GM23338 (cell line): ENCODE measurements at regions not wholly inside any gene's neighbourhood (a gene's known extent, or its start where the extent isn't known, plus 50 kb on each side); places are given as distances from the start of the nearest gene placed in this dataset.

Source experiments
- ATAC-seq: fragments of 200-7000 bp; cut with Tn5 transposase; 3 replicates; pipeline ENCODE4 v1.9.1; 2020
- DNase-seq: peaks from one replicate; pipeline ENCODE4 v3.0.0-alpha.2; 2015; ENCODE audit warnings: low spot score
- H2AFZ ChIP-seq: fragments of 200-600 bp; sonication (generic); 2 replicates; pipeline ENCODE4 v1.8.0; 2016; ENCODE audit warnings: antibody characterized with exemption, mild to moderate bottlenecking, moderate library complexity
- H3F3A ChIP-seq: fragments of 200-600 bp; sonication (generic); replicated peaks from 2 replicates; pipeline ENCODE4 v1.8.0; 2017; ENCODE audit warnings: antibody characterized with exemption, mixed run types, low read depth
- H3K27ac ChIP-seq: fragments of 200-600 bp; sonication (generic); 2 replicates; pipeline ENCODE4 v1.6.1; 2016; ENCODE audit warnings: low read depth
- H3K27me3 ChIP-seq: fragments of 200-600 bp; sonication (generic); 2 replicates; pipeline ENCODE4 v1.8.0; 2016; ENCODE audit warnings: mild to moderate bottlenecking, mixed run types, moderate library complexity; ENCODE audit not compliant: insufficient read depth
- H3K36me3 ChIP-seq: fragments of 200-600 bp; sonication (generic); 2 replicates; pipeline ENCODE4 v1.8.0; 2016; ENCODE audit warnings: mild to moderate bottlenecking; ENCODE audit not compliant: insufficient read depth
- H3K4me1 ChIP-seq: fragments of 200-600 bp; sonication (generic); 2 replicates; pipeline ENCODE4 v1.8.0; 2016; ENCODE audit warnings: mild to moderate bottlenecking, moderate library complexity; ENCODE audit not compliant: insufficient read depth
- H3K4me2 ChIP-seq: fragments of 200-600 bp; sonication (generic); 2 replicates; pipeline ENCODE4 v1.7.1; 2017; ENCODE audit warnings: mixed run types
- H3K4me3 ChIP-seq: fragments of 200-600 bp; sonication (generic); 2 replicates; pipeline ENCODE4 v1.6.1; 2016; ENCODE audit warnings: mixed run types
- H3K79me2 ChIP-seq: fragments of 200-600 bp; sonication (generic); replicated peaks from 2 replicates; pipeline ENCODE4 v1.8.0; 2017; ENCODE audit warnings: mild to moderate bottlenecking; ENCODE audit not compliant: insufficient read depth
- H3K9me2 ChIP-seq: fragments of 200-600 bp; sonication (generic); 2 replicates; pipeline ENCODE4 v1.8.0; 2017; ENCODE audit not compliant: insufficient read depth
- H4K20me1 ChIP-seq: fragments of 200-600 bp; sonication (generic); replicated peaks from 2 replicates; pipeline ENCODE4 v1.8.0; 2017; ENCODE audit warnings: mild to moderate bottlenecking; ENCODE audit not compliant: insufficient read depth
- H3K27ac Mint-ChIP-seq: 2 replicates; pipeline ENCODE4 v1.8.0; 2020; ENCODE audit warnings: inconsistent platforms, mild to moderate bottlenecking, moderate library complexity, mixed read lengths
- H3K27me3 Mint-ChIP-seq: 3 replicates; pipeline ENCODE4 v1.8.0; 2022; ENCODE audit warnings: low read depth, mild to moderate bottlenecking, moderate library complexity, mixed read lengths, inconsistent platforms; ENCODE audit not compliant: insufficient read depth, poor library complexity
- H3K36me3 Mint-ChIP-seq: 3 replicates; pipeline ENCODE4 v1.8.0; 2021; ENCODE audit warnings: low read depth, mild to moderate bottlenecking, inconsistent platforms, moderate library complexity, mixed read lengths
- H3K4me1 Mint-ChIP-seq: 3 replicates; pipeline ENCODE4 v1.8.0; 2020; ENCODE audit warnings: mild to moderate bottlenecking, inconsistent platforms, mixed read lengths
- H3K4me3 Mint-ChIP-seq: 3 replicates; pipeline ENCODE4 v1.8.0; 2021; ENCODE audit warnings: moderate library complexity, mild to moderate bottlenecking, inconsistent platforms, mixed read lengths
- H3K9me3 Mint-ChIP-seq: 3 replicates; pipeline ENCODE4 v1.8.0; 2020; ENCODE audit warnings: moderate library complexity, mild to moderate bottlenecking, inconsistent platforms, mixed read lengths
- CTCF ChIP-seq, 2 experiments: fragments of 200-600 bp in 1 of 2; sonication (generic) in 1 of 2; conservative IDR thresholded peaks; 2 replicates each; pipeline versions ENCODE4 v1.5.1 to v1.6.1; 2016 to 2017; ENCODE audit warnings: antibody characterized with exemption in 2 of 2, low read depth in 2 of 2, mild to moderate bottlenecking in 2 of 2, moderate library complexity in 1 of 2
- EZH2 ChIP-seq: fragments of 200-600 bp; sonication (generic); IDR thresholded peaks from one replicate; pipeline ENCODE4 v1.8.0; 2017; ENCODE audit warnings: antibody characterized with exemption, mild to moderate bottlenecking, low read depth; ENCODE audit not compliant: unreplicated experiment
- JUNB ChIP-seq: IDR thresholded peaks from one replicate; pipeline ENCODE4 v1.6.1; 2016; ENCODE audit warnings: antibody characterized with exemption; ENCODE audit not compliant: unreplicated experiment
- NANOG ChIP-seq: IDR thresholded peaks from 2 replicates; pipeline ENCODE4 v1.6.1; 2016; ENCODE audit warnings: antibody characterized with exemption, borderline replicate concordance
- POLR2AphosphoS5 ChIP-seq: IDR thresholded peaks from 2 replicates; pipeline ENCODE4 v1.6.1; 2016; ENCODE audit warnings: antibody characterized with exemption, low read depth
- REST ChIP-seq: IDR thresholded peaks from one replicate; pipeline ENCODE4 v1.6.1; 2018; ENCODE audit warnings: antibody characterized with exemption; ENCODE audit not compliant: unreplicated experiment
- STAT1 ChIP-seq: IDR thresholded peaks from one replicate; pipeline ENCODE4 v1.6.1; 2016; ENCODE audit warnings: antibody characterized with exemption; ENCODE audit not compliant: unreplicated experiment
- TF ChIP-seq, protein P1 (sequence below): IDR thresholded peaks from 2 replicates; pipeline ENCODE4 v1.6.1; 2016; ENCODE audit warnings: antibody characterized with exemption
- TF ChIP-seq, protein P2 (sequence below): fragments of 250-450 bp; sonication (Bioruptor Pico); IDR thresholded peaks from 2 replicates; pipeline ENCODE4 v1.5.0; 2020; ENCODE audit warnings: mild to moderate bottlenecking, moderate library complexity

GRCh38 chr20:62561948-62562347, 80.4 kb upstream of the SLCO4A1 start (continued):
- TF ChIP-seq, protein P1, sequence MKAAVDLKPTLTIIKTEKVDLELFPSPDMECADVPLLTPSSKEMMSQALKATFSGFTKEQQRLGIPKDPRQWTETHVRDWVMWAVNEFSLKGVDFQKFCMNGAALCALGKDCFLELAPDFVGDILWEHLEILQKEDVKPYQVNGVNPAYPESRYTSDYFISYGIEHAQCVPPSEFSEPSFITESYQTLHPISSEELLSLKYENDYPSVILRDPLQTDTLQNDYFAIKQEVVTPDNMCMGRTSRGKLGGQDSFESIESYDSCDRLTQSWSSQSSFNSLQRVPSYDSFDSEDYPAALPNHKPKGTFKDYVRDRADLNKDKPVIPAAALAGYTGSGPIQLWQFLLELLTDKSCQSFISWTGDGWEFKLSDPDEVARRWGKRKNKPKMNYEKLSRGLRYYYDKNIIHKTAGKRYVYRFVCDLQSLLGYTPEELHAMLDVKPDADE, result no peak
- no peak for TF ChIP-seq CTCF (conservative IDR thresholded peaks at IDR 0.05; ENCODE audit: low read depth in 2 of 2)
- TF ChIP-seq REST, result no peak
- TF ChIP-seq NANOG, result no peak
- no peak for TF ChIP-seq JUNB
- no peak for TF ChIP-seq STAT1
- no peak for TF ChIP-seq EZH2

DNA sequence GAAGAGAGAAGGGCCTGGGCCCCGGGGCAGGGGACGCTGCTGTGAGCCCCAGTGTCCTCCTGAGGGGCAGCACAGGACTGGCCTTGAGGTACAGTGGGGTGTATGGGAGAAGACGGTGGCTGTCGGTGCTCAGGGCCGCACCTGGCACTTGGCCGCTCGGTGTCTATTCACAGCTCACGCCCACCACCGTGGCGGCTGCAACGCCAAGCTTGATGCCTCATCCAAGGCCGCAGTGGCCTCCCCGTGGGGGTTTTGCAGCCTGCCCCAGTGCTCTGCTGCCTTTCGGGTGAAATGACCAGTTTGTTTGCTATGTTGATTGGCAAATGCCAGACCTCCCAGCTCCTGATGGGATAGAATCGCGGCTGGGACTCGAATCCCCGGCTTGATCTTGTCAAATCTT, 79.5 kb upstream of the SLCO4A1 start:
- Histone ChIP-seq H3K4me3 (no peak overlapping the region), H3K9me2 (no peaks in the 10 kb centered on the region), H3F3A (no peaks in the 10 kb centered on the region), H3K79me2 (no peaks in the 10 kb centered on the region), H4K20me1 (no peaks in the 10 kb centered on the region), H3K27ac (no peak overlapping the region), H3K4me1 (no peaks in the 10 kb centered on the region), H3K36me3 (no peaks in the 10 kb centered on the region), H3K27me3 (no peaks in the 10 kb centered on the region), H3K4me2 (no peak overlapping the region), H2AFZ (no peak overlapping the region)
- H3K27me3 Mint-ChIP-seq, result peaks cover 14% of the 10 kb centered on the region
- no peak overlapping the region for H3K4me3 Mint-ChIP-seq
- H3K27ac Mint-ChIP-seq, result no peak overlapping the region
- ATAC-seq (no peak), DNase-seq (no peak)
- H3K4me1 Mint-ChIP-seq, result peaks cover 14% of the 10 kb centered on the region
- no peaks in the 10 kb centered on the region for H3K36me3 Mint-ChIP-seq
- no peaks in the 10 kb centered on the region for H3K9me3 Mint-ChIP-seq
- TF ChIP-seq POLR2AphosphoS5, result no peak
- TF ChIP-seq NANOG, result no peak
- no peak for TF ChIP-seq STAT1
- TF ChIP-seq JUNB, result no peak
- TF ChIP-seq, protein P2, sequence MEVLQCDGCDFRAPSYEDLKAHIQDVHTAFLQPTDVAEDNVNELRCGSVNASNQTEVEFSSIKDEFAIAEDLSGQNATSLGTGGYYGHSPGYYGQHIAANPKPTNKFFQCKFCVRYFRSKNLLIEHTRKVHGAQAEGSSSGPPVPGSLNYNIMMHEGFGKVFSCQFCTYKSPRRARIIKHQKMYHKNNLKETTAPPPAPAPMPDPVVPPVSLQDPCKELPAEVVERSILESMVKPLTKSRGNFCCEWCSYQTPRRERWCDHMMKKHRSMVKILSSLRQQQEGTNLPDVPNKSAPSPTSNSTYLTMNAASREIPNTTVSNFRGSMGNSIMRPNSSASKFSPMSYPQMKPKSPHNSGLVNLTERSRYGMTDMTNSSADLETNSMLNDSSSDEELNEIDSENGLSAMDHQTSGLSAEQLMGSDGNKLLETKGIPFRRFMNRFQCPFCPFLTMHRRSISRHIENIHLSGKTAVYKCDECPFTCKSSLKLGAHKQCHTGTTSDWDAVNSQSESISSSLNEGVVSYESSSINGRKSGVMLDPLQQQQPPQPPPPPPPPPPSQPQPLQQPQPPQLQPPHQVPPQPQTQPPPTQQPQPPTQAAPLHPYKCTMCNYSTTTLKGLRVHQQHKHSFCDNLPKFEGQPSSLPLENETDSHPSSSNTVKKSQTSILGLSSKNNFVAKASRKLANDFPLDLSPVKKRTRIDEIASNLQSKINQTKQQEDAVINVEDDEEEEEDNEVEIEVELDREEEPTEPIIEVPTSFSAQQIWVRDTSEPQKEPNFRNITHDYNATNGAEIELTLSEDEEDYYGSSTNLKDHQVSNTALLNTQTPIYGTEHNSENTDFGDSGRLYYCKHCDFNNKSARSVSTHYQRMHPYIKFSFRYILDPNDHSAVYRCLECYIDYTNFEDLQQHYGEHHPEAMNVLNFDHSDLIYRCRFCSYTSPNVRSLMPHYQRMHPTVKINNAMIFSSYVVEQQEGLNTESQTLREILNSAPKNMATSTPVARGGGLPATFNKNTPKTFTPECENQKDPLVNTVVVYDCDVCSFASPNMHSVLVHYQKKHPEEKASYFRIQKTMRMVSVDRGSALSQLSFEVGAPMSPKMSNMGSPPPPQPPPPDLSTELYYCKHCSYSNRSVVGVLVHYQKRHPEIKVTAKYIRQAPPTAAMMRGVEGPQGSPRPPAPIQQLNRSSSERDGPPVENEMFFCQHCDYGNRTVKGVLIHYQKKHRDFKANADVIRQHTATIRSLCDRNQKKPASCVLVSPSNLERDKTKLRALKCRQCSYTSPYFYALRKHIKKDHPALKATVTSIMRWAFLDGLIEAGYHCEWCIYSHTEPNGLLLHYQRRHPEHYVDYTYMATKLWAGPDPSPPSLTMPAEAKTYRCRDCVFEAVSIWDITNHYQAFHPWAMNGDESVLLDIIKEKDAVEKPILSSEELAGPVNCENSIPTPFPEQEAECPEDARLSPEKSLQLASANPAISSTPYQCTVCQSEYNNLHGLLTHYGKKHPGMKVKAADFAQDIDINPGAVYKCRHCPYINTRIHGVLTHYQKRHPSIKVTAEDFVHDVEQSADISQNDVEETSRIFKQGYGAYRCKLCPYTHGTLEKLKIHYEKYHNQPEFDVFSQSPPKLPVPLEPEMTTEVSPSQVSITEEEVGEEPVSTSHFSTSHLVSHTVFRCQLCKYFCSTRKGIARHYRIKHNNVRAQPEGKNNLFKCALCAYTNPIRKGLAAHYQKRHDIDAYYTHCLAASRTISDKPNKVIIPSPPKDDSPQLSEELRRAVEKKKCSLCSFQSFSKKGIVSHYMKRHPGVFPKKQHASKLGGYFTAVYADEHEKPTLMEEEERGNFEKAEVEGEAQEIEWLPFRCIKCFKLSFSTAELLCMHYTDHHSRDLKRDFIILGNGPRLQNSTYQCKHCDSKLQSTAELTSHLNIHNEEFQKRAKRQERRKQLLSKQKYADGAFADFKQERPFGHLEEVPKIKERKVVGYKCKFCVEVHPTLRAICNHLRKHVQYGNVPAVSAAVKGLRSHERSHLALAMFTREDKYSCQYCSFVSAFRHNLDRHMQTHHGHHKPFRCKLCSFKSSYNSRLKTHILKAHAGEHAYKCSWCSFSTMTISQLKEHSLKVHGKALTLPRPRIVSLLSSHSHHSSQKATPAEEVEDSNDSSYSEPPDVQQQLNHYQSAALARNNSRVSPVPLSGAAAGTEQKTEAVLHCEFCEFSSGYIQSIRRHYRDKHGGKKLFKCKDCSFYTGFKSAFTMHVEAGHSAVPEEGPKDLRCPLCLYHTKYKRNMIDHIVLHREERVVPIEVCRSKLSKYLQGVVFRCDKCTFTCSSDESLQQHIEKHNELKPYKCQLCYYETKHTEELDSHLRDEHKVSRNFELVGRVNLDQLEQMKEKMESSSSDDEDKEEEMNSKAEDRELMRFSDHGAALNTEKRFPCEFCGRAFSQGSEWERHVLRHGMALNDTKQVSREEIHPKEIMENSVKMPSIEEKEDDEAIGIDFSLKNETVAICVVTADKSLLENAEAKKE (CRISPR knock-in tag), result no peak
